Fibroblast of lung (primary cell): ENCODE measurements at regions not wholly inside any gene's neighbourhood (a gene's known extent, or its start where the extent isn't known, plus 50 kb on each side); places are given as distances from the start of the nearest gene placed in this dataset.
"Not testable (repeated sequence)": the region's sequence is repeated elsewhere in the genome, so short reads cannot be mapped to it uniquely, and the experiment has no call there.

Experiments
- EZH2 ChIP-seq: IDR thresholded peaks from 2 replicates; pipeline ENCODE4 v1.5.1; 2012; ENCODE audit warnings: low read length, control low read depth, mild to moderate bottlenecking; ENCODE audit errors: missing control alignments
- TF ChIP-seq, protein P1 (sequence below), 2 donors: IDR thresholded peaks in 1 of 2; conservative IDR thresholded peaks in 1 of 2; 1 replicate in 1 of 2; 2 replicates in 1 of 2; pipeline ENCODE4 v1.5.1; 2011 to 2012; ENCODE audit warnings: low read length in 2 of 2, control low read depth in 1 of 2, inconsistent platforms in 1 of 2, low read depth in 1 of 2, mild to moderate bottlenecking in 1 of 2

DNA sequence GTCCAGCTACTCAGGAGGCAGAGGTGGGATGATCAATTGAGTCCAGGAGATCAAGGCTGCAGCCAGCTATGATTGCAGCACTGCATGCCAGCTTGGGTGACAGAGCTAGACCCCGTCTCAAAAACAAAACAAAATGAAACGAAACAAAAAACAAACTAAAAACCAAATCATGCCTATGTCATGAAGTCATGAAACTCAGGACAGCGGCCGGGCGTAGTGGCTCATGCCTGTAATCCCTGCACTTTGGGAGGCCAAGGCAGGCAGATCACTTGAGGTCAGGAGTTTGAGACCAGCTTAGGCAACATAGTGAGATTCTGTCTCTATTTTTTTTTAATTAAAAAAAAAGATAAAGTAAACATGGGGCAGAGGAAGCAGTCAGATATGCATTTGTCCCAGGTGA is 472.6 kb downstream of the GOLGA6L6 start:
- TF ChIP-seq, protein P1, sequence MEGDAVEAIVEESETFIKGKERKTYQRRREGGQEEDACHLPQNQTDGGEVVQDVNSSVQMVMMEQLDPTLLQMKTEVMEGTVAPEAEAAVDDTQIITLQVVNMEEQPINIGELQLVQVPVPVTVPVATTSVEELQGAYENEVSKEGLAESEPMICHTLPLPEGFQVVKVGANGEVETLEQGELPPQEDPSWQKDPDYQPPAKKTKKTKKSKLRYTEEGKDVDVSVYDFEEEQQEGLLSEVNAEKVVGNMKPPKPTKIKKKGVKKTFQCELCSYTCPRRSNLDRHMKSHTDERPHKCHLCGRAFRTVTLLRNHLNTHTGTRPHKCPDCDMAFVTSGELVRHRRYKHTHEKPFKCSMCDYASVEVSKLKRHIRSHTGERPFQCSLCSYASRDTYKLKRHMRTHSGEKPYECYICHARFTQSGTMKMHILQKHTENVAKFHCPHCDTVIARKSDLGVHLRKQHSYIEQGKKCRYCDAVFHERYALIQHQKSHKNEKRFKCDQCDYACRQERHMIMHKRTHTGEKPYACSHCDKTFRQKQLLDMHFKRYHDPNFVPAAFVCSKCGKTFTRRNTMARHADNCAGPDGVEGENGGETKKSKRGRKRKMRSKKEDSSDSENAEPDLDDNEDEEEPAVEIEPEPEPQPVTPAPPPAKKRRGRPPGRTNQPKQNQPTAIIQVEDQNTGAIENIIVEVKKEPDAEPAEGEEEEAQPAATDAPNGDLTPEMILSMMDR (conservative IDR thresholded peaks at IDR 0.05 in 1 of 2, IDR thresholded peaks at IDR 0.05 in 1 of 2; ENCODE audit: low read depth in 1 of 2, low read length in 2 of 2): not testable (repeated sequence)
- not testable (repeated sequence) for TF ChIP-seq EZH2
